NCI-H2029 treated with DMSO at 0.1 percent for 48 hours (cell line): ENCODE measurements at regions not wholly inside any gene's neighbourhood (a gene's known extent, or its start where the extent isn't known, plus 50 kb on each side); places are given as distances from the start of the nearest gene placed in this dataset.

Experiments
- DNase-seq: peaks from one replicate; lab custom pipeline; 2025; lab: John Stamatoyannopoulos, UW

GRCh38 chr2:129067070-129067469 lies 748.4 kb upstream of the HS6ST1 start:
- DNase-seq, result no peak

GRCh38 chr2:129067953-129068352 lies 749.3 kb upstream of the HS6ST1 start:
- no peak for DNase-seq

- DNase-seq, result no peak
Measured at GRCh38 chr2:129068543-129068942, 749.9 kb upstream of the HS6ST1 start.

- DNase-seq, result no peak
Measured at GRCh38 chr2:129069875-129070594, 751.4 kb upstream of the HS6ST1 start.

GRCh38 chr2:129070663-129071062 lies 752.0 kb upstream of the HS6ST1 start:
- no peak for DNase-seq

GRCh38 chr2:129071531-129071930 lies 752.9 kb upstream of the HS6ST1 start:
- DNase-seq, result no peak

- DNase-seq, result no peak
Measured at GRCh38 chr2:129074298-129074920, 755.7 kb upstream of the HS6ST1 start.

GRCh38 chr2:129078548-129078947 lies 759.9 kb upstream of the HS6ST1 start:
- DNase-seq, result no peak

- DNase-seq, result no peak
Measured at GRCh38 chr2:129080715-129081476, 762.2 kb upstream of the HS6ST1 start.

- DNase-seq, result no peak
Measured at GRCh38 chr2:129085386-129085785, 766.7 kb upstream of the HS6ST1 start.

- DNase-seq, result no peak
Measured at GRCh38 chr2:129087133-129087813, 768.6 kb upstream of the HS6ST1 start.

- DNase-seq, result no peak
Measured at GRCh38 chr2:129091620-129092019, 773.0 kb upstream of the HS6ST1 start.

- peak; percentile 56 for DNase-seq
Measured at GRCh38 chr2:129092956-129093355, 774.3 kb upstream of the HS6ST1 start.

GRCh38 chr2:129101186-129101585 lies 782.5 kb upstream of the HS6ST1 start:
- no peak for DNase-seq

- DNase-seq, result peak; percentile 37
Measured at GRCh38 chr2:129103936-129104878, 785.5 kb upstream of the HS6ST1 start.

- DNase-seq, result no peak
Measured at GRCh38 chr2:129112181-129112580, 793.5 kb upstream of the HS6ST1 start.

GRCh38 chr2:129113776-129114175 lies 795.1 kb upstream of the HS6ST1 start:
- DNase-seq, result no peak

GRCh38 chr2:129117434-129117833 lies 798.8 kb upstream of the HS6ST1 start:
- DNase-seq, result no peak

GRCh38 chr2:129118296-129118695 lies 799.6 kb upstream of the HS6ST1 start:
- no peak for DNase-seq

GRCh38 chr2:129129087-129129486 lies 810.4 kb upstream of the HS6ST1 start:
- no peak for DNase-seq
